ENCODE measurements at regions not wholly inside any gene's neighbourhood (a gene's known extent, or its start where the extent isn't known, plus 50 kb on each side); places are given as distances from the start of the nearest gene placed in this dataset.

DNA sequence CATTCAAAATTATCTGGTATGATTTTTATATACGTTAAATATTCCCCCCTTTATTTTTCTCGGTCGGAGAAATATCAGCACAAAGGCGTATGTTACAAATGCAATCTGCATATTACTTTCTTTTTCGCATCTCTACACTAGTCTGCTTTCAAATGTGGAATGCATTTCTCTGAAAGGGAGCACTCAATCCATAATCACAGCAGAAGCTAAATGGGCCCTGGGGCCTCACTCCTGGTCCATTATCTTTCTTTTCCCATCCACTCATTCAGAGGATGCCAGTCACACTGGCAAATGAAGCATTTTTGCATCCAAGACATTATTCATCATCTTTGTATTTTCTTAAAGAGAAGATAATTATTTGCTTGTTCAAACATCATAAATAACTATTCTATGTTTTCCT, 295.2 kb upstream of the LRP1B start:
- TF ChIP-seq, protein P1, sequence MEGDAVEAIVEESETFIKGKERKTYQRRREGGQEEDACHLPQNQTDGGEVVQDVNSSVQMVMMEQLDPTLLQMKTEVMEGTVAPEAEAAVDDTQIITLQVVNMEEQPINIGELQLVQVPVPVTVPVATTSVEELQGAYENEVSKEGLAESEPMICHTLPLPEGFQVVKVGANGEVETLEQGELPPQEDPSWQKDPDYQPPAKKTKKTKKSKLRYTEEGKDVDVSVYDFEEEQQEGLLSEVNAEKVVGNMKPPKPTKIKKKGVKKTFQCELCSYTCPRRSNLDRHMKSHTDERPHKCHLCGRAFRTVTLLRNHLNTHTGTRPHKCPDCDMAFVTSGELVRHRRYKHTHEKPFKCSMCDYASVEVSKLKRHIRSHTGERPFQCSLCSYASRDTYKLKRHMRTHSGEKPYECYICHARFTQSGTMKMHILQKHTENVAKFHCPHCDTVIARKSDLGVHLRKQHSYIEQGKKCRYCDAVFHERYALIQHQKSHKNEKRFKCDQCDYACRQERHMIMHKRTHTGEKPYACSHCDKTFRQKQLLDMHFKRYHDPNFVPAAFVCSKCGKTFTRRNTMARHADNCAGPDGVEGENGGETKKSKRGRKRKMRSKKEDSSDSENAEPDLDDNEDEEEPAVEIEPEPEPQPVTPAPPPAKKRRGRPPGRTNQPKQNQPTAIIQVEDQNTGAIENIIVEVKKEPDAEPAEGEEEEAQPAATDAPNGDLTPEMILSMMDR (IDR thresholded peaks at IDR 0.05; ENCODE audit: extremely low read depth in 1 of 2, insufficient read depth in 1 of 2, low read depth in 1 of 2, low read length in 2 of 2), result no peak
- no peak for TF ChIP-seq POLR2AphosphoS5 (IDR thresholded peaks at IDR 0.05; ENCODE audit: insufficient read depth, low read depth, low read length)
- no peak for TF ChIP-seq POLR2A (IDR thresholded peaks at IDR 0.05; ENCODE audit: low read depth, low read length)

Data from endothelial cell of umbilical vein (primary cell).